ENCODE measurements at regions not wholly inside any gene's neighbourhood (a gene's known extent, or its start where the extent isn't known, plus 50 kb on each side); places are given as distances from the start of the nearest gene placed in this dataset.

DNA sequence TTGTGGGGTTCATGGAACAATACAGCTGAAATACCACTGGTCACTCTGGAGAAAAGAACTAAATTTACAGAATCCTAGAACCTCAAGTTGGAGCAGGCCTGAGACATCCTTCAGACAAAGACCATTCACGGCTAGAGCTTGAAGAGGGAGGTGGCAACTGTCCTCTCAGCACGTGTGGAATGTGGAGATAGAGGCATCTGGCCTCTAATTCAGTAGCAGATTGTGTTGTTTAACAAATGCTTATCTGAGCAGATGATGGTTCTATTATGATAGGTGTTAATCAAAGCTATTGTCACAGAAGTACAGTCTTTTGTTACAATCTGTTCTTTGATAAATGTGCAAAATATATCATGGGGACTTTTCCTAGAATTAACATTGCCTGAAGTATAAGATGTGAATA lies 121.7 kb upstream of the KCNIP4 start (continued):
- no peak for TF ChIP-seq IKZF1 (conservative IDR thresholded peaks at IDR 0.05)
- no peak for TF ChIP-seq SIX5 (IDR thresholded peaks at IDR 0.05; ENCODE audit: low read depth, low read length, severe bottlenecking)
- TF ChIP-seq BMI1 (IDR thresholded peaks at IDR 0.05; ENCODE audit: borderline replicate concordance): no peak

DNA sequence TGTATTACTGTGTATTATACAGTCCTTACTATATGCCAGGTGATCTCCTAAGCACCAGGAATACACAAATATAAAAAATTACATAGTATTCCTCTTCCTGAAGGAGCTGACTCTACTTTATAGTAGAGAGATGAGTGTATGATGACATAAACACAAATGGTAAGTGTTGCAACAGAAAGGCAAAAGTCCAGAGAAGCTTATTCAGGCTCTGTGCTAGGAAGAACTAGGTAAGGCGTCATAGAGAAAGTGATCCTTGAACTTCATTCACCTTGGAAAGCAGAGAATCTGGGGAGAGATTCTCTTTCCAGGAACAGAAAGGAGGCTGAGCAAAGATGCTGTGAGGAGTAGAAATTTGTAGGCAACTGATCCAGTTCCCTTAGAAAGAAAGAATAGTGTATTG lies 115.0 kb upstream of the KCNIP4 start:
- no peak for ATAC-seq
- intact Hi-C loops (cut with micrococcal nuclease; ENCODE audit: unreplicated experiment) (no loop called here), in situ Hi-C loops (cut with MboI) (no loop called here)
- no peaks in the 10 kb centered on the region for H3K27me3 ChIP-seq (replicated peaks in 1 of 2; ENCODE audit: control insufficient read depth in 2 of 2, insufficient read depth in 2 of 2, low read length in 1 of 2)
- no peak overlapping the region for H3K27ac ChIP-seq (ENCODE audit: control insufficient read depth, insufficient read depth)
- H3K4me2 ChIP-seq (ENCODE audit: control insufficient read depth, insufficient read depth): no peak overlapping the region
- ChIA-PET SMC1A (ENCODE audit: uncharacterized antibody, unreplicated experiment) (no interaction called here), RAD21 (ENCODE audit: unreplicated experiment) (no interaction called here), POLR2A (no interaction called here), CTCF (no interaction called here)
- H3K36me3 ChIP-seq (ENCODE audit: control insufficient read depth in 2 of 2, insufficient read depth in 2 of 2, low read length in 1 of 2): no peaks in the 10 kb centered on the region
- H3K79me2 ChIP-seq (ENCODE audit: control insufficient read depth, insufficient read depth, low read length): no peaks in the 10 kb centered on the region
- H4K20me1 ChIP-seq (ENCODE audit: control insufficient read depth, insufficient read depth): no peaks in the 10 kb centered on the region
- no peaks in the 10 kb centered on the region for H3K9me3 ChIP-seq (replicated peaks; ENCODE audit: control insufficient read depth, insufficient read depth, low read length)
- FAIRE-seq: no peak
- no peak for DNase-seq (ENCODE audit: low read depth, low spot score)
- no peak for TF ChIP-seq CBX3 (IDR thresholded peaks at IDR 0.05; ENCODE audit: borderline replicate concordance, low read depth)
- TF ChIP-seq FOS (IDR thresholded peaks at IDR 0.05; ENCODE audit: borderline replicate concordance, extremely low read depth, insufficient read length): no peak
- no peak for TF ChIP-seq KLF5 (IDR thresholded peaks at IDR 0.05; ENCODE audit: partially characterized antibody)
- TF ChIP-seq, protein P1, sequence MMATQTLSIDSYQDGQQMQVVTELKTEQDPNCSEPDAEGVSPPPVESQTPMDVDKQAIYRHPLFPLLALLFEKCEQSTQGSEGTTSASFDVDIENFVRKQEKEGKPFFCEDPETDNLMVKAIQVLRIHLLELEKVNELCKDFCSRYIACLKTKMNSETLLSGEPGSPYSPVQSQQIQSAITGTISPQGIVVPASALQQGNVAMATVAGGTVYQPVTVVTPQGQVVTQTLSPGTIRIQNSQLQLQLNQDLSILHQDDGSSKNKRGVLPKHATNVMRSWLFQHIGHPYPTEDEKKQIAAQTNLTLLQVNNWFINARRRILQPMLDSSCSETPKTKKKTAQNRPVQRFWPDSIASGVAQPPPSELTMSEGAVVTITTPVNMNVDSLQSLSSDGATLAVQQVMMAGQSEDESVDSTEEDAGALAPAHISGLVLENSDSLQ (IDR thresholded peaks at IDR 0.05): no peak
- TF ChIP-seq, protein P2, sequence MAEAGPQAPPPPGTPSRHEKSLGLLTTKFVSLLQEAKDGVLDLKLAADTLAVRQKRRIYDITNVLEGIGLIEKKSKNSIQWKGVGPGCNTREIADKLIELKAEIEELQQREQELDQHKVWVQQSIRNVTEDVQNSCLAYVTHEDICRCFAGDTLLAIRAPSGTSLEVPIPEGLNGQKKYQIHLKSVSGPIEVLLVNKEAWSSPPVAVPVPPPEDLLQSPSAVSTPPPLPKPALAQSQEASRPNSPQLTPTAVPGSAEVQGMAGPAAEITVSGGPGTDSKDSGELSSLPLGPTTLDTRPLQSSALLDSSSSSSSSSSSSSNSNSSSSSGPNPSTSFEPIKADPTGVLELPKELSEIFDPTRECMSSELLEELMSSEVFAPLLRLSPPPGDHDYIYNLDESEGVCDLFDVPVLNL (IDR thresholded peaks at IDR 0.05; ENCODE audit: low read depth, low read length): no peak
- TF ChIP-seq TCF12 (IDR thresholded peaks at IDR 0.05; ENCODE audit: low read depth, low read length): no peak
- TF ChIP-seq, protein P3, sequence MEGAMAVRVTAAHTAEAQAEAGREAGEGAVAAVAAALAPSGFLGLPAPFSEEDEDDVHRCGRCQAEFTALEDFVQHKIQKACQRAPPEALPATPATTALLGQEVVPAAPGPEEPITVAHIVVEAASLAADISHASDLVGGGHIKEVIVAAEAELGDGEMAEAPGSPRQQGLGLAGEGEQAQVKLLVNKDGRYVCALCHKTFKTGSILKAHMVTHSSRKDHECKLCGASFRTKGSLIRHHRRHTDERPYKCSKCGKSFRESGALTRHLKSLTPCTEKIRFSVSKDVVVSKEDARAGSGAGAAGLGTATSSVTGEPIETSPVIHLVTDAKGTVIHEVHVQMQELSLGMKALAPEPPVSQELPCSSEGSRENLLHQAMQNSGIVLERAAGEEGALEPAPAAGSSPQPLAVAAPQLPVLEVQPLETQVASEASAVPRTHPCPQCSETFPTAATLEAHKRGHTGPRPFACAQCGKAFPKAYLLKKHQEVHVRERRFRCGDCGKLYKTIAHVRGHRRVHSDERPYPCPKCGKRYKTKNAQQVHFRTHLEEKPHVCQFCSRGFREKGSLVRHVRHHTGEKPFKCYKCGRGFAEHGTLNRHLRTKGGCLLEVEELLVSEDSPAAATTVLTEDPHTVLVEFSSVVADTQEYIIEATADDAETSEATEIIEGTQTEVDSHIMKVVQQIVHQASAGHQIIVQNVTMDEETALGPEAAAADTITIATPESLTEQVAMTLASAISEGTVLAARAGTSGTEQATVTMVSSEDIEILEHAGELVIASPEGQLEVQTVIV (IDR thresholded peaks at IDR 0.05; ENCODE audit: borderline replicate concordance, partially characterized antibody): no peak
- no peak for TF ChIP-seq DPF2 (IDR thresholded peaks at IDR 0.05)
- TF ChIP-seq RBBP5 (conservative IDR thresholded peaks at IDR 0.05): no peak
- TF ChIP-seq, protein P4, sequence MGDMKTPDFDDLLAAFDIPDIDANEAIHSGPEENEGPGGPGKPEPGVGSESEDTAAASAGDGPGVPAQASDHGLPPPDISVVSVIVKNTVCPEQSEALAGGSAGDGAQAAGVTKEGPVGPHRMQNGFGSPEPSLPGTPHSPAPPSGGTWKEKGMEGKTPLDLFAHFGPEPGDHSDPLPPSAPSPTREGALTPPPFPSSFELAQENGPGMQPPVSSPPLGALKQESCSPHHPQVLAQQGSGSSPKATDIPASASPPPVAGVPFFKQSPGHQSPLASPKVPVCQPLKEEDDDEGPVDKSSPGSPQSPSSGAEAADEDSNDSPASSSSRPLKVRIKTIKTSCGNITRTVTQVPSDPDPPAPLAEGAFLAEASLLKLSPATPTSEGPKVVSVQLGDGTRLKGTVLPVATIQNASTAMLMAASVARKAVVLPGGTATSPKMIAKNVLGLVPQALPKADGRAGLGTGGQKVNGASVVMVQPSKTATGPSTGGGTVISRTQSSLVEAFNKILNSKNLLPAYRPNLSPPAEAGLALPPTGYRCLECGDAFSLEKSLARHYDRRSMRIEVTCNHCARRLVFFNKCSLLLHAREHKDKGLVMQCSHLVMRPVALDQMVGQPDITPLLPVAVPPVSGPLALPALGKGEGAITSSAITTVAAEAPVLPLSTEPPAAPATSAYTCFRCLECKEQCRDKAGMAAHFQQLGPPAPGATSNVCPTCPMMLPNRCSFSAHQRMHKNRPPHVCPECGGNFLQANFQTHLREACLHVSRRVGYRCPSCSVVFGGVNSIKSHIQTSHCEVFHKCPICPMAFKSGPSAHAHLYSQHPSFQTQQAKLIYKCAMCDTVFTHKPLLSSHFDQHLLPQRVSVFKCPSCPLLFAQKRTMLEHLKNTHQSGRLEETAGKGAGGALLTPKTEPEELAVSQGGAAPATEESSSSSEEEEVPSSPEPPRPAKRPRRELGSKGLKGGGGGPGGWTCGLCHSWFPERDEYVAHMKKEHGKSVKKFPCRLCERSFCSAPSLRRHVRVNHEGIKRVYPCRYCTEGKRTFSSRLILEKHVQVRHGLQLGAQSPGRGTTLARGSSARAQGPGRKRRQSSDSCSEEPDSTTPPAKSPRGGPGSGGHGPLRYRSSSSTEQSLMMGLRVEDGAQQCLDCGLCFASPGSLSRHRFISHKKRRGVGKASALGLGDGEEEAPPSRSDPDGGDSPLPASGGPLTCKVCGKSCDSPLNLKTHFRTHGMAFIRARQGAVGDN (IDR thresholded peaks at IDR 0.05): no peak
- 20% methylated on average over 1 of the region's 1 CpG for WGBS (ENCODE audit: insufficient coverage, insufficient replicate concordance, low lambda C conversion rate, missing lambda C conversion rate)
- no peak overlapping the region for H3K4me3 ChIP-seq
- no peak overlapping the region for H2AFZ ChIP-seq (ENCODE audit: control insufficient read depth, low read depth, low read length)
- BruUV-seq (replicated peaks): no TSS peak
- no peaks in the 10 kb centered on the region for H3K4me1 ChIP-seq (ENCODE audit: control insufficient read depth, insufficient read depth, low read length)
- H3K9ac ChIP-seq (ENCODE audit: control insufficient read depth, insufficient read depth, low read length): no peak overlapping the region
